ENCODE measurements at regions not wholly inside any gene's neighbourhood (a gene's known extent, or its start where the extent isn't known, plus 50 kb on each side); places are given as distances from the start of the nearest gene placed in this dataset.

GRCh38 chr4:60209588-60209987 lies 990.5 kb upstream of the ADGRL3 start:
- ChIA-PET CTCF (no interaction called here), POLR2A (no interaction called here), SMC1A (ENCODE audit: uncharacterized antibody, unreplicated experiment) (no interaction called here), RAD21 (ENCODE audit: unreplicated experiment) (no interaction called here)
- in situ Hi-C loops (cut with MboI), result no loop called here
- FAIRE-seq, result no peak
- intact Hi-C loops (cut with micrococcal nuclease; ENCODE audit: unreplicated experiment), result no loop called here
- Histone ChIP-seq H3K27ac (ENCODE audit: control insufficient read depth, insufficient read depth) (no peak overlapping the region), H3K4me2 (ENCODE audit: control insufficient read depth, insufficient read depth) (no peak overlapping the region), H2AFZ (ENCODE audit: control insufficient read depth, low read depth, low read length) (no peak overlapping the region), H3K4me1 (ENCODE audit: control insufficient read depth, insufficient read depth, low read length) (no peaks in the 10 kb centered on the region), H3K9me3 (replicated peaks; ENCODE audit: control insufficient read depth, insufficient read depth, low read length) (no peaks in the 10 kb centered on the region), H4K20me1 (ENCODE audit: control insufficient read depth, insufficient read depth) (no peaks in the 10 kb centered on the region), H3K9ac (ENCODE audit: control insufficient read depth, insufficient read depth, low read length) (no peak overlapping the region), H3K79me2 (ENCODE audit: control insufficient read depth, insufficient read depth, low read length) (no peaks in the 10 kb centered on the region), H3K27me3 (replicated peaks in 1 of 2; ENCODE audit: control insufficient read depth in 2 of 2, insufficient read depth in 2 of 2, low read length in 1 of 2) (no peaks in the 10 kb centered on the region), H3K36me3 (ENCODE audit: control insufficient read depth in 2 of 2, insufficient read depth in 2 of 2, low read length in 1 of 2) (no peaks in the 10 kb centered on the region), H3K4me3 (no peak overlapping the region)
- ATAC-seq, result no peak
- DNase-seq (ENCODE audit: low read depth, low spot score), result no peak
- no peak for TF ChIP-seq NBN (IDR thresholded peaks at IDR 0.05)
- no peak for TF ChIP-seq BCL3 (IDR thresholded peaks at IDR 0.05; ENCODE audit: borderline replicate concordance, insufficient read depth, low read depth, low read length, poor library complexity, severe bottlenecking)
- TF ChIP-seq NR2C1 (IDR thresholded peaks at IDR 0.05), result no peak
- TF ChIP-seq RELA (IDR thresholded peaks at IDR 0.05; ENCODE audit: borderline replicate concordance, partially characterized antibody), result no peak
- WGBS (ENCODE audit: insufficient coverage, insufficient replicate concordance, low lambda C conversion rate, missing lambda C conversion rate), result 0% methylated on average over 1 of the region's 1 CpG
- no TSS peak for BruUV-seq (replicated peaks)

- H3K4me2 ChIP-seq (ENCODE audit: control insufficient read depth, insufficient read depth), result no peak overlapping the region
- ATAC-seq (no peak), DNase-seq (ENCODE audit: low read depth, low spot score) (no peak), FAIRE-seq (no peak)
- no peaks in the 10 kb centered on the region for H3K27me3 ChIP-seq (replicated peaks in 1 of 2; ENCODE audit: control insufficient read depth in 2 of 2, insufficient read depth in 2 of 2, low read length in 1 of 2)
- 98% methylated on average over 2 of the region's 2 CpGs for WGBS (ENCODE audit: insufficient coverage, insufficient replicate concordance, low lambda C conversion rate, missing lambda C conversion rate)
- H3K4me3 ChIP-seq, result no peak overlapping the region
- CTCF ChIA-PET, result no interaction called here
- RAD21 ChIA-PET (ENCODE audit: unreplicated experiment), result no interaction called here
- no peaks in the 10 kb centered on the region for H3K4me1 ChIP-seq (ENCODE audit: control insufficient read depth, insufficient read depth, low read length)
- H3K79me2 ChIP-seq (ENCODE audit: control insufficient read depth, insufficient read depth, low read length), result no peaks in the 10 kb centered on the region
- SMC1A ChIA-PET (ENCODE audit: uncharacterized antibody, unreplicated experiment), result no interaction called here
- no TSS peak for BruUV-seq (replicated peaks)
- H3K9ac ChIP-seq (ENCODE audit: control insufficient read depth, insufficient read depth, low read length), result no peak overlapping the region
- no peaks in the 10 kb centered on the region for H4K20me1 ChIP-seq (ENCODE audit: control insufficient read depth, insufficient read depth)
- H3K36me3 ChIP-seq (ENCODE audit: control insufficient read depth in 2 of 2, insufficient read depth in 2 of 2, low read length in 1 of 2), result no peaks in the 10 kb centered on the region
- POLR2A ChIA-PET, result no interaction called here
- intact Hi-C loops (cut with micrococcal nuclease; ENCODE audit: unreplicated experiment), result no loop called here
- in situ Hi-C loops (cut with MboI), result no loop called here
- H3K9me3 ChIP-seq (replicated peaks; ENCODE audit: control insufficient read depth, insufficient read depth, low read length), result no peaks in the 10 kb centered on the region
- H3K27ac ChIP-seq (ENCODE audit: control insufficient read depth, insufficient read depth), result no peak overlapping the region
- H2AFZ ChIP-seq (ENCODE audit: control insufficient read depth, low read depth, low read length), result no peak overlapping the region
- TF ChIP-seq ZNF274 (IDR thresholded peaks at IDR 0.05; ENCODE audit: insufficient read depth, insufficient read length) (no peak), DPF2 (IDR thresholded peaks at IDR 0.05) (no peak), MYC (IDR thresholded peaks at IDR 0.05; ENCODE audit: insufficient read depth, insufficient read length, insufficient replicate concordance, low read length, severe bottlenecking) (no peak), CHD4 (IDR thresholded peaks at IDR 0.05) (no peak), CBX3 (IDR thresholded peaks at IDR 0.05; ENCODE audit: borderline replicate concordance, low read depth) (no peak), PRDM15 (CRISPR knock-in tag; IDR thresholded peaks at IDR 0.05) (no peak), HDAC6 (IDR thresholded peaks at IDR 0.05; ENCODE audit: unreplicated experiment) (no peak), IKZF1 (conservative IDR thresholded peaks at IDR 0.05) (no peak)
Measured at GRCh38 chr4:60215906-60216305, 984.2 kb upstream of the ADGRL3 start.

Measured in GM12878 (cell line).